ENCODE measurements at regions not wholly inside any gene's neighbourhood (a gene's known extent, or its start where the extent isn't known, plus 50 kb on each side); places are given as distances from the start of the nearest gene placed in this dataset.

DNA sequence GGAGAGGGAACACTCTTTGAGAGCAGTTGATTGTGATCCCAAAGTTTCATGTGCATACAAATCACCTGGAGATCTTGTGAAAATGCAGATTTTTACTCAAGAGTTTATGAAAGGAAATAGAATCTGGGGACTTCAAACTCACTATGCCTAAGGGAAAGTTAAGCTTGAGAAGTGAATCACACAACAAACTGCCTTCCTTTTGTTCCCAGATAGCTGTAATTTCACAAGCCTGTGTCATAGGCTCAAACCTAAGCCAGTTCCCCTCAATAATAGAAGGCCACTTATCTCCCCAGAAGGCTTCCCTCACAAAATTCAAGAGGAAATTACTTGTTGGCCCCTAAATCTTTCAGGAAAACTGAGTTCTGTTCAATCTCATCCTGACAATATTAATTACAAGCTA lies 132.8 kb upstream of the MAGEB16 start:
- H3K36me3 Mint-ChIP-seq, result no peaks in the 10 kb centered on the region
- no peaks in the 10 kb centered on the region for H3K27me3 Mint-ChIP-seq (ENCODE audit: low read depth)
- CTCF ChIA-PET, result no interaction called here
- peak; percentile 52 for ATAC-seq
- POLR2A ChIA-PET, result no interaction called here
- no peak overlapping the region for H3K4me3 Mint-ChIP-seq
- H3K9me3 Mint-ChIP-seq, result no peaks in the 10 kb centered on the region
- TF ChIP-seq NR3C1 (CRISPR knock-in tag; conservative IDR thresholded peaks at IDR 0.05; ENCODE audit: low read depth) (no peak), FOXP1 (CRISPR knock-in tag; IDR thresholded peaks at IDR 0.05; ENCODE audit: borderline replicate concordance) (no peak), EMX1 (CRISPR knock-in tag; IDR thresholded peaks at IDR 0.05) (no peak), TEAD4 (CRISPR knock-in tag; IDR thresholded peaks at IDR 0.05) (no peak)
- TF ChIP-seq, protein P1, sequence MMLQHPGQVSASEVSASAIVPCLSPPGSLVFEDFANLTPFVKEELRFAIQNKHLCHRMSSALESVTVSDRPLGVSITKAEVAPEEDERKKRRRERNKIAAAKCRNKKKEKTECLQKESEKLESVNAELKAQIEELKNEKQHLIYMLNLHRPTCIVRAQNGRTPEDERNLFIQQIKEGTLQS (CRISPR knock-in tag; conservative IDR thresholded peaks at IDR 0.05), result no peak
- TF ChIP-seq, protein P2, sequence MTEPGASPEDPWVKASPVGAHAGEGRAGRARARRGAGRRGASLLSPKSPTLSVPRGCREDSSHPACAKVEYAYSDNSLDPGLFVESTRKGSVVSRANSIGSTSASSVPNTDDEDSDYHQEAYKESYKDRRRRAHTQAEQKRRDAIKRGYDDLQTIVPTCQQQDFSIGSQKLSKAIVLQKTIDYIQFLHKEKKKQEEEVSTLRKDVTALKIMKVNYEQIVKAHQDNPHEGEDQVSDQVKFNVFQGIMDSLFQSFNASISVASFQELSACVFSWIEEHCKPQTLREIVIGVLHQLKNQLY (CRISPR knock-in tag; IDR thresholded peaks at IDR 0.05), result no peak
- TF ChIP-seq, protein P3, sequence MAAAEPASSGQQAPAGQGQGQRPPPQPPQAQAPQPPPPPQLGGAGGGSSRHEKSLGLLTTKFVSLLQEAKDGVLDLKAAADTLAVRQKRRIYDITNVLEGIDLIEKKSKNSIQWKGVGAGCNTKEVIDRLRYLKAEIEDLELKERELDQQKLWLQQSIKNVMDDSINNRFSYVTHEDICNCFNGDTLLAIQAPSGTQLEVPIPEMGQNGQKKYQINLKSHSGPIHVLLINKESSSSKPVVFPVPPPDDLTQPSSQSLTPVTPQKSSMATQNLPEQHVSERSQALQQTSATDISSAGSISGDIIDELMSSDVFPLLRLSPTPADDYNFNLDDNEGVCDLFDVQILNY (CRISPR knock-in tag; IDR thresholded peaks at IDR 0.05), result no peak
- H3K4me1 Mint-ChIP-seq, result peaks cover 33% of the 10 kb centered on the region
- peak overlapping the region; percentile 54; the same call in 1 of the 2 replicates for H3K27ac Mint-ChIP-seq
- DNase-seq (ENCODE audit: low spot score), result no peak

DNA sequence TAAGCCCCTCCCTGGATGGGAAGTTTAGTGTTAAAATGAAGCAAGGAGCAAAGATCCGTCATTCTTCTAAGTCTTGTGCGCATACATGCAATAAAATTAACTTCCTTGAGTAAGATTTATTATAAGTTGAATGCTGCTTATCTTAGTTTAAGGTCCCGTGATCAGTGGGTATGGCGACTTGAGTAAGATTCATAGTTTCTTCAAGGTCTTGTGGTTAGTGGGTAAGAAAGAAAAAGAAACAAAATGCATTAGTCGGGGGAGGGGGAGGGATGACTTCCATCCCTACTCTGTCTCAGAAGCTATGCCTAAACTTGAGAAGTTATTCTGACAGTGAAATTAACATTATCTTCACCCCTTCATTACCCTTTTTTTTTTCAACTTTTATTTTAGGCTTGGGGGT lies 127.3 kb upstream of the MAGEB16 start:
- no peak overlapping the region for H3K4me3 Mint-ChIP-seq
- DNase-seq (ENCODE audit: low spot score), result no peak
- no peak for ATAC-seq
- H3K27me3 Mint-ChIP-seq (ENCODE audit: low read depth), result no peaks in the 10 kb centered on the region
- no peaks in the 10 kb centered on the region for H3K36me3 Mint-ChIP-seq
- H3K4me1 Mint-ChIP-seq, result peaks cover 24% of the 10 kb centered on the region
- no peaks in the 10 kb centered on the region for H3K9me3 Mint-ChIP-seq
- ChIA-PET CTCF (no interaction called here), POLR2A (no interaction called here)
- H3K27ac Mint-ChIP-seq, result no peak overlapping the region
- TF ChIP-seq, protein P4, sequence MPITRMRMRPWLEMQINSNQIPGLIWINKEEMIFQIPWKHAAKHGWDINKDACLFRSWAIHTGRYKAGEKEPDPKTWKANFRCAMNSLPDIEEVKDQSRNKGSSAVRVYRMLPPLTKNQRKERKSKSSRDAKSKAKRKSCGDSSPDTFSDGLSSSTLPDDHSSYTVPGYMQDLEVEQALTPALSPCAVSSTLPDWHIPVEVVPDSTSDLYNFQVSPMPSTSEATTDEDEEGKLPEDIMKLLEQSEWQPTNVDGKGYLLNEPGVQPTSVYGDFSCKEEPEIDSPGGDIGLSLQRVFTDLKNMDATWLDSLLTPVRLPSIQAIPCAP (CRISPR knock-in tag; IDR thresholded peaks at IDR 0.05), result no peak
- TF ChIP-seq RORB (CRISPR knock-in tag; IDR thresholded peaks at IDR 0.05) (no peak), SMAD3 (CRISPR knock-in tag; IDR thresholded peaks at IDR 0.05; ENCODE audit: borderline replicate concordance) (no peak), ZNF396 (CRISPR knock-in tag; IDR thresholded peaks at IDR 0.05; ENCODE audit: borderline replicate concordance) (no peak), CBFB (CRISPR knock-in tag; IDR thresholded peaks at IDR 0.05; ENCODE audit: low read depth) (no peak), IRF2 (CRISPR knock-in tag; IDR thresholded peaks at IDR 0.05; ENCODE audit: borderline replicate concordance, low read depth) (no peak), OVOL2 (CRISPR knock-in tag; IDR thresholded peaks at IDR 0.05; ENCODE audit: borderline replicate concordance) (no peak), SP1 (CRISPR knock-in tag; conservative IDR thresholded peaks at IDR 0.05) (no peak), ESRRA (CRISPR knock-in tag; IDR thresholded peaks at IDR 0.05; ENCODE audit: borderline replicate concordance) (no peak), ZNF423 (CRISPR knock-in tag; IDR thresholded peaks at IDR 0.05) (no peak), TP53 (CRISPR knock-in tag; IDR thresholded peaks at IDR 0.05) (no peak), ETV6 (CRISPR knock-in tag; IDR thresholded peaks at IDR 0.05) (no peak)
- TF ChIP-seq, protein P5, sequence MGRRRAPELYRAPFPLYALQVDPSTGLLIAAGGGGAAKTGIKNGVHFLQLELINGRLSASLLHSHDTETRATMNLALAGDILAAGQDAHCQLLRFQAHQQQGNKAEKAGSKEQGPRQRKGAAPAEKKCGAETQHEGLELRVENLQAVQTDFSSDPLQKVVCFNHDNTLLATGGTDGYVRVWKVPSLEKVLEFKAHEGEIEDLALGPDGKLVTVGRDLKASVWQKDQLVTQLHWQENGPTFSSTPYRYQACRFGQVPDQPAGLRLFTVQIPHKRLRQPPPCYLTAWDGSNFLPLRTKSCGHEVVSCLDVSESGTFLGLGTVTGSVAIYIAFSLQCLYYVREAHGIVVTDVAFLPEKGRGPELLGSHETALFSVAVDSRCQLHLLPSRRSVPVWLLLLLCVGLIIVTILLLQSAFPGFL (CRISPR knock-in tag; IDR thresholded peaks at IDR 0.05; ENCODE audit: borderline replicate concordance), result no peak
- TF ChIP-seq, protein P6, sequence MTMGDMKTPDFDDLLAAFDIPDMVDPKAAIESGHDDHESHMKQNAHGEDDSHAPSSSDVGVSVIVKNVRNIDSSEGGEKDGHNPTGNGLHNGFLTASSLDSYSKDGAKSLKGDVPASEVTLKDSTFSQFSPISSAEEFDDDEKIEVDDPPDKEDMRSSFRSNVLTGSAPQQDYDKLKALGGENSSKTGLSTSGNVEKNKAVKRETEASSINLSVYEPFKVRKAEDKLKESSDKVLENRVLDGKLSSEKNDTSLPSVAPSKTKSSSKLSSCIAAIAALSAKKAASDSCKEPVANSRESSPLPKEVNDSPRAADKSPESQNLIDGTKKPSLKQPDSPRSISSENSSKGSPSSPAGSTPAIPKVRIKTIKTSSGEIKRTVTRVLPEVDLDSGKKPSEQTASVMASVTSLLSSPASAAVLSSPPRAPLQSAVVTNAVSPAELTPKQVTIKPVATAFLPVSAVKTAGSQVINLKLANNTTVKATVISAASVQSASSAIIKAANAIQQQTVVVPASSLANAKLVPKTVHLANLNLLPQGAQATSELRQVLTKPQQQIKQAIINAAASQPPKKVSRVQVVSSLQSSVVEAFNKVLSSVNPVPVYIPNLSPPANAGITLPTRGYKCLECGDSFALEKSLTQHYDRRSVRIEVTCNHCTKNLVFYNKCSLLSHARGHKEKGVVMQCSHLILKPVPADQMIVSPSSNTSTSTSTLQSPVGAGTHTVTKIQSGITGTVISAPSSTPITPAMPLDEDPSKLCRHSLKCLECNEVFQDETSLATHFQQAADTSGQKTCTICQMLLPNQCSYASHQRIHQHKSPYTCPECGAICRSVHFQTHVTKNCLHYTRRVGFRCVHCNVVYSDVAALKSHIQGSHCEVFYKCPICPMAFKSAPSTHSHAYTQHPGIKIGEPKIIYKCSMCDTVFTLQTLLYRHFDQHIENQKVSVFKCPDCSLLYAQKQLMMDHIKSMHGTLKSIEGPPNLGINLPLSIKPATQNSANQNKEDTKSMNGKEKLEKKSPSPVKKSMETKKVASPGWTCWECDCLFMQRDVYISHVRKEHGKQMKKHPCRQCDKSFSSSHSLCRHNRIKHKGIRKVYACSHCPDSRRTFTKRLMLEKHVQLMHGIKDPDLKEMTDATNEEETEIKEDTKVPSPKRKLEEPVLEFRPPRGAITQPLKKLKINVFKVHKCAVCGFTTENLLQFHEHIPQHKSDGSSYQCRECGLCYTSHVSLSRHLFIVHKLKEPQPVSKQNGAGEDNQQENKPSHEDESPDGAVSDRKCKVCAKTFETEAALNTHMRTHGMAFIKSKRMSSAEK (CRISPR knock-in tag; IDR thresholded peaks at IDR 0.05; ENCODE audit: borderline replicate concordance), result no peak
- TF ChIP-seq, protein P7, sequence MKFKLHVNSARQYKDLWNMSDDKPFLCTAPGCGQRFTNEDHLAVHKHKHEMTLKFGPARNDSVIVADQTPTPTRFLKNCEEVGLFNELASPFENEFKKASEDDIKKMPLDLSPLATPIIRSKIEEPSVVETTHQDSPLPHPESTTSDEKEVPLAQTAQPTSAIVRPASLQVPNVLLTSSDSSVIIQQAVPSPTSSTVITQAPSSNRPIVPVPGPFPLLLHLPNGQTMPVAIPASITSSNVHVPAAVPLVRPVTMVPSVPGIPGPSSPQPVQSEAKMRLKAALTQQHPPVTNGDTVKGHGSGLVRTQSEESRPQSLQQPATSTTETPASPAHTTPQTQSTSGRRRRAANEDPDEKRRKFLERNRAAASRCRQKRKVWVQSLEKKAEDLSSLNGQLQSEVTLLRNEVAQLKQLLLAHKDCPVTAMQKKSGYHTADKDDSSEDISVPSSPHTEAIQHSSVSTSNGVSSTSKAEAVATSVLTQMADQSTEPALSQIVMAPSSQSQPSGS (CRISPR knock-in tag; IDR thresholded peaks at IDR 0.05; ENCODE audit: borderline replicate concordance, low read depth), result no peak
